GM12873 (cell line): ENCODE measurements at regions not wholly inside any gene's neighbourhood (a gene's known extent, or its start where the extent isn't known, plus 50 kb on each side); places are given as distances from the start of the nearest gene placed in this dataset.

Source experiments
- CTCF ChIP-seq: IDR thresholded peaks from 2 replicates; pipeline ENCODE4 v1.5.1; 2012; ENCODE audit warnings: low read depth, mild to moderate bottlenecking, moderate library complexity, low read length, control low read depth; ENCODE audit not compliant: insufficient read depth; ENCODE audit errors: missing control alignments

DNA sequence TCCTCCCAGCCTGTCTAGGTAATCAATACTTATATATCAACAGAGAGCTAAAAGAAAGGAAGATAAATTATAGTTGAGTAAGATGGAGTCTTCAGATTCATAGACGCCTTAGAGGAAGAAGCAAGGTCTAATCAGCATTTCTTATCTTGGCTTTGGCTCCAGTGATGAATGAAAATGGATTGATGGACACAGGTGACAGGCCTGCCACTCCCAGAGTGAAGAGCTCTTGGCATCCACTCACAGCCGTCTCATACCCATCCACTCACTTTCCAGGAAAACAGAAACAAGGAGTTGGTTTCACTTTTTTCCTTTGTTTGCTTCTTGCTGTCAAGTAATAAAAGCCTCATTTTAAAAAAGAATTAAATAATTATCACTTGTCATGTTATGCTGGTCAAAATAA, 168.2 kb downstream of the MFSD1 start:
- no peak for TF ChIP-seq CTCF

- no peak for TF ChIP-seq CTCF
These were observed 173.1 kb downstream of the MFSD1 start for GRCh38 chr3:158974904-158975303.

DNA sequence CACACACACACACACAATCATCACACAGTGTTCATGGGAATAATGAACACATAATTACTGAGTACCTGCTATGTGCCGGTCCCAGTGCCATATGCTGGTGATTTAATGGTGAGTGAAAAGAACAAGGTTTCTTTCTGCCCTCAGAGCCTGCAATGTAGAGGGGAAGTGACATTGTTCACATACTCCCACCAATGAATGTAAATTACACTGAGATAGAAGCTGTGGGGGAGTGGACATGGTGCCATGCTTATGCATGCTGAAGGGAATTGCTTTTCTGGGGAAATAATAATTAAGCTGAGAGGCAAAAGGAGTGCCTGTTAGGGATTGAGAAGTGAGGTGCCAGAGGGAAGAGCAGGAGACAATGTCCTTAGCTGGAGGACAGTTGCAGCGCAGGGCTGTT, 175.1 kb downstream of the MFSD1 start:
- TF ChIP-seq CTCF, result no peak

DNA sequence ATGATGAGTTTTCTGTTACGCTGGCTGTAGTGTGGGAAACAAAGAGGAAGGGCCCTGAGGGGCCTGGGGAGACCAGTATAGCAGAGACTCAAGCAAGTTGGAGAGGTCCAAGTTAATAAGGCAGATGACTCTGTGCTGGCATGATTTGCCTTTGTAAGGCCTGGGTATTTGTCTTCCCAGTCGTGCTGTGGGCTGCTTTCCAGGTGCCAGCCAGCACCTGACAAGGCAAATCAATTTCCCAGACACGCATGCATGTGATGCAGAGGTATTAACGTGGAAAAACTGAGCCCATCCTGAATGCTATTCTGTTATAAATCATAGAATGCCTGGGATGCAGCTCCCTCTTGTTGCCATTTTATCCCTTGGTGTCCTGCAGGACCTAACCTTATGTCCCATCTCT, 175.6 kb downstream of the MFSD1 start:
- no peak for TF ChIP-seq CTCF

GRCh38 chr3:158983216-158984099, 181.6 kb downstream of the MFSD1 start:
- no peak for TF ChIP-seq CTCF

DNA sequence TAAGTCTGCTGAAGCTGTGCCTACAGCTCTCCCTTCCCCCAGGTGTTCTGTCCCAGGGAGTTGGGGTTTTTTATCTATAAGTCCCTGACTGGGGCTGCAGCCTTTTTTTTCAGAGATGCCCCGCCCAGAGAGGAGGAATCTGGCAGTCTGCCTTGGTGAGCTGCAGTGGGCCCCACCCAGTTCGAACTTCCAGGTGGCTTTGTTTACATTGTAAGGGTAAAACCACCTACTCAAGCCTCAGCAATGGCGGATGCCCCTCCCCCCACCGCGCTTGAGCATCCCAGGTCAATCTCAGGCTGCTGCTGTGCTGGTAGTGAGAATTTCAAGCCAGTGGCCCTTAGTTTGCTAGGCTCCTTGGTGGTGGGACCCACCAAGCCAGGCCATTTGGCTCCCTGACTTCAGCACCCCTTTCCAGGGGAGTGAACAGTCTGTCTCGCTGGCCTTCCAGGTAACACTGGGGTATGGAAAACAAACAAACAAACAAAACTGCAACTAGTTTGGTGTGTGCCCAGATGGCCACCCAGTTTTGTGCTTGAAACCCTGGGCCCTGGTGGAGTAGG, 189.4 kb downstream of the MFSD1 start:
- TF ChIP-seq CTCF, result no peak

DNA sequence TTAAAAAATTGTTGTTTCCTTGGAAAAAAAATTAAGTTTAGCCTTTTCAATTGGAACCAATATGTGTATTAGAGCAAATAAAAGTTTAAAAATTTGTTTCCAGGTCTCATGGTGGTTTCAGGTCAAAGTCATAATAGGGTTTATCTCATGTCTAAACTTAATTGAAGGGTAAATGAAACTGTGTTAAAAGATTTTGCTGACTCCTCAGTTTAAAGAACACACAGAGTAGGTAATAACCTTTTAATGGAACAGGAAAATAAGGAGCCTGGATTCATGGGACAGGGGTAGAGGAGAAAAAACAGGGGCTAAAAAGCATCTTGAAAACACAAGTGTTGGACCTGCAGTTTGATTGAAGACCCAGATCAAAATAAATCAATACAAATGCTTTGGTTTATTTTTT, 190.6 kb downstream of the MFSD1 start:
- no peak for TF ChIP-seq CTCF
